SK-N-MC (cell line): ENCODE measurements at regions not wholly inside any gene's neighbourhood (a gene's known extent, or its start where the extent isn't known, plus 50 kb on each side); places are given as distances from the start of the nearest gene placed in this dataset.

Experiments used
- DNase-seq: peaks from one replicate; pipeline ENCODE4 v3.0.0-alpha.2; 2011; ENCODE audit warnings: low read depth, low spot score
- H3K27ac ChIP-seq: fragments of 200-600 bp; sonication (generic); 2 replicates; pipeline ENCODE4 v1.5.1; 2016; ENCODE audit warnings: mixed run types
- H3K36me3 ChIP-seq: fragments of 200-600 bp; sonication (generic); 2 replicates; pipeline ENCODE4 v1.6.1; 2017; ENCODE audit warnings: antibody characterized with exemption, low read length, mixed read lengths; ENCODE audit not compliant: insufficient read depth
- H3K4me3 ChIP-seq: fragments of 200-600 bp; sonication (generic); 2 replicates; pipeline ENCODE4 v1.5.1; 2016
- H3K9ac ChIP-seq: fragments of 200-600 bp; sonication (generic); 2 replicates; pipeline ENCODE4 v1.8.0; 2017; ENCODE audit warnings: mixed run types, mixed read lengths; ENCODE audit not compliant: insufficient read length
- H3K9me3 ChIP-seq: fragments of 200-600 bp; sonication (generic); 2 replicates; pipeline ENCODE4 v1.6.1; 2017; ENCODE audit warnings: low read depth, mild to moderate bottlenecking, antibody characterized with exemption, low read length, moderate library complexity, mixed read lengths
- EZH2 ChIP-seq: fragments of 200-600 bp; sonication (generic); IDR thresholded peaks from one replicate; pipeline ENCODE4 v1.6.1; 2017; ENCODE audit warnings: antibody characterized with exemption
- FOXP2 ChIP-seq: optimal IDR thresholded peaks from 2 replicates; pipeline ENCODE3; 2011; ENCODE audit warnings: mild to moderate bottlenecking, moderate library complexity; ENCODE audit not compliant: insufficient read depth; ENCODE audit errors: extremely low read length, control extremely low read depth
- POLR2AphosphoS5 ChIP-seq: IDR thresholded peaks from 2 replicates; pipeline ENCODE4 v1.6.1; 2012; ENCODE audit warnings: mild to moderate bottlenecking, low read depth, low read length, borderline replicate concordance

GRCh38 chr2:225996462-225996828, 596.9 kb downstream of the NYAP2 start:
- Histone ChIP-seq H3K27ac (no peak overlapping the region), H3K9me3 (no peaks in the 10 kb centered on the region), H3K36me3 (no peaks in the 10 kb centered on the region), H3K9ac (no peak overlapping the region), H3K4me3 (no peak overlapping the region)
- no peak for DNase-seq
- no peak for TF ChIP-seq EZH2
- no peak for TF ChIP-seq POLR2AphosphoS5
- no peak for TF ChIP-seq FOXP2

- H3K9ac ChIP-seq: no peak overlapping the region
- no peak overlapping the region for H3K4me3 ChIP-seq
- no peaks in the 10 kb centered on the region for H3K36me3 ChIP-seq
- TF ChIP-seq EZH2 (no peak), POLR2AphosphoS5 (no peak), FOXP2 (no peak)
- DNase-seq: no peak
- H3K27ac ChIP-seq: no peak overlapping the region
- H3K9me3 ChIP-seq: no peaks in the 10 kb centered on the region
Observed at GRCh38 chr2:225995796-225996461, 596.4 kb downstream of the NYAP2 start.

GRCh38 chr2:225994748-225995405, 595.4 kb downstream of the NYAP2 start:
- H3K27ac ChIP-seq: no peak overlapping the region
- no peak for DNase-seq
- no peaks in the 10 kb centered on the region for H3K9me3 ChIP-seq
- H3K9ac ChIP-seq: no peak overlapping the region
- TF ChIP-seq POLR2AphosphoS5 (no peak), FOXP2 (no peak), EZH2 (no peak)
- no peaks in the 10 kb centered on the region for H3K36me3 ChIP-seq
- H3K4me3 ChIP-seq: no peak overlapping the region

GRCh38 chr2:225993430-225993829, 593.9 kb downstream of the NYAP2 start:
- no peak overlapping the region for H3K9ac ChIP-seq
- H3K4me3 ChIP-seq: no peak overlapping the region
- TF ChIP-seq FOXP2: no peak
- TF ChIP-seq EZH2: no peak
- no peak for TF ChIP-seq POLR2AphosphoS5
- DNase-seq: no peak
- H3K27ac ChIP-seq: no peak overlapping the region
- no peaks in the 10 kb centered on the region for H3K36me3 ChIP-seq
- H3K9me3 ChIP-seq: no peaks in the 10 kb centered on the region

- TF ChIP-seq POLR2AphosphoS5 (no peak), EZH2 (no peak), FOXP2 (no peak)
- no peak for DNase-seq
- Histone ChIP-seq H3K9me3 (no peaks in the 10 kb centered on the region), H3K9ac (no peak overlapping the region), H3K27ac (no peak overlapping the region), H3K4me3 (no peak overlapping the region), H3K36me3 (no peaks in the 10 kb centered on the region)
Observed at GRCh38 chr2:225989809-225990208, 590.3 kb downstream of the NYAP2 start.

GRCh38 chr2:225980372-225980771, 580.9 kb downstream of the NYAP2 start:
- no peaks in the 10 kb centered on the region for H3K9me3 ChIP-seq
- no peak overlapping the region for H3K9ac ChIP-seq
- TF ChIP-seq EZH2 (no peak), POLR2AphosphoS5 (no peak), FOXP2 (no peak)
- H3K36me3 ChIP-seq: no peaks in the 10 kb centered on the region
- no peak for DNase-seq
- H3K4me3 ChIP-seq: no peak overlapping the region
- H3K27ac ChIP-seq: no peak overlapping the region

- Histone ChIP-seq H3K4me3 (no peak overlapping the region), H3K27ac (no peak overlapping the region), H3K9me3 (no peaks in the 10 kb centered on the region), H3K9ac (no peak overlapping the region), H3K36me3 (no peaks in the 10 kb centered on the region)
- no peak for DNase-seq
- no peak for TF ChIP-seq EZH2
- TF ChIP-seq POLR2AphosphoS5: no peak
- TF ChIP-seq FOXP2: no peak
Observed at GRCh38 chr2:225971433-225971832, 571.9 kb downstream of the NYAP2 start.

GRCh38 chr2:225948903-225949302, 549.4 kb downstream of the NYAP2 start:
- H3K27ac ChIP-seq: no peak overlapping the region
- no peak for TF ChIP-seq EZH2
- TF ChIP-seq FOXP2: no peak
- no peak for TF ChIP-seq POLR2AphosphoS5
- H3K9ac ChIP-seq: no peak overlapping the region
- H3K36me3 ChIP-seq: no peaks in the 10 kb centered on the region
- H3K4me3 ChIP-seq: no peak overlapping the region
- no peaks in the 10 kb centered on the region for H3K9me3 ChIP-seq
- no peak for DNase-seq
